ENCODE measurements at regions not wholly inside any gene's neighbourhood (a gene's known extent, or its start where the extent isn't known, plus 50 kb on each side); places are given as distances from the start of the nearest gene placed in this dataset.

GRCh38 chr4:30350288-30350687 is 369.9 kb upstream of the PCDH7 start:
- TF ChIP-seq EZH2 (IDR thresholded peaks at IDR 0.05; ENCODE audit: borderline replicate concordance), result no peak
- TF ChIP-seq, protein P1, sequence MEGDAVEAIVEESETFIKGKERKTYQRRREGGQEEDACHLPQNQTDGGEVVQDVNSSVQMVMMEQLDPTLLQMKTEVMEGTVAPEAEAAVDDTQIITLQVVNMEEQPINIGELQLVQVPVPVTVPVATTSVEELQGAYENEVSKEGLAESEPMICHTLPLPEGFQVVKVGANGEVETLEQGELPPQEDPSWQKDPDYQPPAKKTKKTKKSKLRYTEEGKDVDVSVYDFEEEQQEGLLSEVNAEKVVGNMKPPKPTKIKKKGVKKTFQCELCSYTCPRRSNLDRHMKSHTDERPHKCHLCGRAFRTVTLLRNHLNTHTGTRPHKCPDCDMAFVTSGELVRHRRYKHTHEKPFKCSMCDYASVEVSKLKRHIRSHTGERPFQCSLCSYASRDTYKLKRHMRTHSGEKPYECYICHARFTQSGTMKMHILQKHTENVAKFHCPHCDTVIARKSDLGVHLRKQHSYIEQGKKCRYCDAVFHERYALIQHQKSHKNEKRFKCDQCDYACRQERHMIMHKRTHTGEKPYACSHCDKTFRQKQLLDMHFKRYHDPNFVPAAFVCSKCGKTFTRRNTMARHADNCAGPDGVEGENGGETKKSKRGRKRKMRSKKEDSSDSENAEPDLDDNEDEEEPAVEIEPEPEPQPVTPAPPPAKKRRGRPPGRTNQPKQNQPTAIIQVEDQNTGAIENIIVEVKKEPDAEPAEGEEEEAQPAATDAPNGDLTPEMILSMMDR (IDR thresholded peaks at IDR 0.05; ENCODE audit: poor library complexity), result no peak

All from hepatocyte (in vitro differentiated cells).